ENCODE measurements at regions not wholly inside any gene's neighbourhood (a gene's known extent, or its start where the extent isn't known, plus 50 kb on each side); places are given as distances from the start of the nearest gene placed in this dataset.

DNA sequence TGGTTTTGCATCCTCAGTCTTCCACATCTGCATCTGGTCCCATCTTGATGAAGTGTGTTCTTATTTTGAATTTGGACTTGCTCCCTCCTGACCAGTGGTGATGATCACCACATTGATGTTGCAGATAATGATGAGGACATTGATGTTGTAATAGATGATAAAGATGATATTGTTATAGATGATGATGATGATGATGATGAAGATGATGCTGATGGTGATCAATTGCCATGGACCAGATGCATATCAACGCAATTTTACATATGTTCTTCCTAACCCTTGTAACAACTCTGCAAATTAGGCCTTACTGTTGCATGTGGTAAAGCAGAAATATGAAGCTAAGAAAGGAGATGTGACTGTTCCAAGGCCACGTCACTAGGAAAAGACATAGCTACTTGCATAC is 380.3 kb upstream of the TBX3 start:
- Histone ChIP-seq H3K27me3 (no peaks in the 10 kb centered on the region), H3K4me1 (no peaks in the 10 kb centered on the region), H3K36me3 (no peaks in the 10 kb centered on the region), H3K27ac (no peak overlapping the region), H3K9me3 (no peaks in the 10 kb centered on the region), H3K4me3 (no peak overlapping the region)
- ATAC-seq (no peak), DNase-seq (no peak)
- intact Hi-C loops (cut with DNase I): no loop called here
- 83% methylated on average over 2 of the region's 2 CpGs for WGBS (ENCODE audit: insufficient coverage, low coverage, low lambda C conversion rate, missing lambda C conversion rate)
- TF ChIP-seq, protein P1, sequence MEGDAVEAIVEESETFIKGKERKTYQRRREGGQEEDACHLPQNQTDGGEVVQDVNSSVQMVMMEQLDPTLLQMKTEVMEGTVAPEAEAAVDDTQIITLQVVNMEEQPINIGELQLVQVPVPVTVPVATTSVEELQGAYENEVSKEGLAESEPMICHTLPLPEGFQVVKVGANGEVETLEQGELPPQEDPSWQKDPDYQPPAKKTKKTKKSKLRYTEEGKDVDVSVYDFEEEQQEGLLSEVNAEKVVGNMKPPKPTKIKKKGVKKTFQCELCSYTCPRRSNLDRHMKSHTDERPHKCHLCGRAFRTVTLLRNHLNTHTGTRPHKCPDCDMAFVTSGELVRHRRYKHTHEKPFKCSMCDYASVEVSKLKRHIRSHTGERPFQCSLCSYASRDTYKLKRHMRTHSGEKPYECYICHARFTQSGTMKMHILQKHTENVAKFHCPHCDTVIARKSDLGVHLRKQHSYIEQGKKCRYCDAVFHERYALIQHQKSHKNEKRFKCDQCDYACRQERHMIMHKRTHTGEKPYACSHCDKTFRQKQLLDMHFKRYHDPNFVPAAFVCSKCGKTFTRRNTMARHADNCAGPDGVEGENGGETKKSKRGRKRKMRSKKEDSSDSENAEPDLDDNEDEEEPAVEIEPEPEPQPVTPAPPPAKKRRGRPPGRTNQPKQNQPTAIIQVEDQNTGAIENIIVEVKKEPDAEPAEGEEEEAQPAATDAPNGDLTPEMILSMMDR (IDR thresholded peaks at IDR 0.05): no peak
- no peak for TF ChIP-seq POLR2A (IDR thresholded peaks at IDR 0.05)

DNA sequence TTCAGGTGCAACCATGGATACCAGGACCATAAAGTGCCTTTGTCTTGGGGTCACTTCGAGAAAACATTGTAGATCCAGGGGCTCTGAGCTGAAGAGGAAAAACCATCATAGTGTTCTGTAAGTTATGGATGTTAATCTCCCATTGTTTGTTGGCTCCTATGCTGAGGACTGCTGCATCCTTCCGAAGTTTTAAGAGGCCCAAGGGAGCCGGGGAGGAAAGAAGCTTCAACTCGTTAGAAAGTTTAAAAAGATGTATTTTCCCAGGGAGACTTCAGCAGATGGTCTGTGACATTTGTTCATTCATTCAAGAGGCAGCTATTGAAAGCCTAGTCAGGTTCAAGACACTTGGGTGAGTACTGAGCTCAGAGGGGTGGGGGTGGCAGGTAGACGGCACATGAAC is 378.8 kb upstream of the TBX3 start:
- ATAC-seq: no peak
- no peaks in the 10 kb centered on the region for H3K4me1 ChIP-seq
- DNase-seq: no peak
- H3K9me3 ChIP-seq: no peaks in the 10 kb centered on the region
- H3K4me3 ChIP-seq: no peak overlapping the region
- no peak overlapping the region for H3K27ac ChIP-seq
- TF ChIP-seq POLR2A (IDR thresholded peaks at IDR 0.05): no peak
- TF ChIP-seq, protein P1 (IDR thresholded peaks at IDR 0.05): no peak
- WGBS (ENCODE audit: insufficient coverage, low coverage, low lambda C conversion rate, missing lambda C conversion rate): 76% methylated on average over 5 of the region's 5 CpGs
- intact Hi-C loops (cut with DNase I): no loop called here
- no peaks in the 10 kb centered on the region for H3K27me3 ChIP-seq
- no peaks in the 10 kb centered on the region for H3K36me3 ChIP-seq

GRCh38 chr12:115060477-115061168 is 376.6 kb upstream of the TBX3 start:
- DNase-seq: no peak
- no peaks in the 10 kb centered on the region for H3K4me1 ChIP-seq
- TF ChIP-seq POLR2A (IDR thresholded peaks at IDR 0.05): no peak
- TF ChIP-seq, protein P1 (IDR thresholded peaks at IDR 0.05): no peak
- intact Hi-C loops (cut with DNase I): no loop called here
- H3K27ac ChIP-seq: no peak overlapping the region
- no peaks in the 10 kb centered on the region for H3K36me3 ChIP-seq
- ATAC-seq: no peak
- H3K4me3 ChIP-seq: no peak overlapping the region
- 72% methylated on average over 5 of the region's 6 CpGs for WGBS (ENCODE audit: insufficient coverage, low coverage, low lambda C conversion rate, missing lambda C conversion rate)
- no peaks in the 10 kb centered on the region for H3K27me3 ChIP-seq
- H3K9me3 ChIP-seq: no peaks in the 10 kb centered on the region

DNA sequence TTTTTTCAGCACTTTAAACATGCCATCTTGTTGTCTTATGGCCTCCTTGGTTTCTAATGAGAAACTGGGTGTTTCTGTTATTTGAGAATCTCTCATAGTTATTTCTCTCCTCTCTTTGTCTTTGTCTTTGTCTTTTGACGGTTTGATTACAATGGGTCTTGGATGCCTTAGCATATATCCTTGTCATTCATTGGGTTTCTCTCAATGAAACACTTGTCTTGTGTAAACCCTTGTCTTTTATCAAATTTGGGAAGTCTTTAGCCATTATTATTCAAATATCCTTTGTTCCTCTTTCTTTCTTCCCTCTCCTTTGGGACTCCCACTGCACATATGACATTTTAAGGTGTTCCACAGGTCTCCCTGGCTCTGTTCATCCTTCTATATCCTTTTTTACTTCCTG is 373.5 kb upstream of the TBX3 start:
- TF ChIP-seq, protein P1 (IDR thresholded peaks at IDR 0.05): no peak
- TF ChIP-seq POLR2A (IDR thresholded peaks at IDR 0.05): no peak
- ATAC-seq: no peak
- H3K36me3 ChIP-seq: no peaks in the 10 kb centered on the region
- H3K9me3 ChIP-seq: no peaks in the 10 kb centered on the region
- H3K27ac ChIP-seq: no peak overlapping the region
- 46% methylated on average over 1 of the region's 1 CpG for WGBS (ENCODE audit: insufficient coverage, low coverage, low lambda C conversion rate, missing lambda C conversion rate)
- no peak for DNase-seq
- no peaks in the 10 kb centered on the region for H3K27me3 ChIP-seq
- H3K4me1 ChIP-seq: no peaks in the 10 kb centered on the region
- intact Hi-C loops (cut with DNase I): no loop called here
- H3K4me3 ChIP-seq: no peak overlapping the region
